GM18511 (cell line): ENCODE measurements at regions not wholly inside any gene's neighbourhood (a gene's known extent, or its start where the extent isn't known, plus 50 kb on each side); places are given as distances from the start of the nearest gene placed in this dataset.
"Not testable (repeated sequence)": the region's sequence is repeated elsewhere in the genome, so short reads cannot be mapped to it uniquely, and the experiment has no call there.

ENCODE experiments used
- ATAC-seq: cut with Tn5 transposase; IDR thresholded peaks from one replicate; pipeline ENCODE4 v1.9.1; 2021; ENCODE audit warnings: mild to moderate bottlenecking, moderate library complexity; ENCODE audit not compliant: unreplicated experiment

GRCh38 chr1:234907940-234908405, 220.7 kb downstream of the TOMM20 start:
- ATAC-seq, result no peak

GRCh38 chr1:234907208-234907939, 221.3 kb downstream of the TOMM20 start:
- ATAC-seq, result no peak

- no peak for ATAC-seq
These were observed 222.0 kb downstream of the TOMM20 start for GRCh38 chr1:234906654-234907053.

- no peak for ATAC-seq
These were observed 225.7 kb downstream of the TOMM20 start for GRCh38 chr1:234902774-234903547.

- ATAC-seq, result no peak
These were observed 227.1 kb downstream of the TOMM20 start for GRCh38 chr1:234901491-234902049.

- no peak for ATAC-seq
These were observed 228.0 kb downstream of the TOMM20 start for GRCh38 chr1:234900595-234900994.

- no peak for ATAC-seq
These were observed 228.9 kb downstream of the TOMM20 start for GRCh38 chr1:234899730-234900072.

- no peak for ATAC-seq
These were observed 229.5 kb downstream of the TOMM20 start for GRCh38 chr1:234899041-234899729.

GRCh38 chr1:234898455-234899033, 230.1 kb downstream of the TOMM20 start:
- ATAC-seq, result no peak

- ATAC-seq, result no peak
These were observed 230.7 kb downstream of the TOMM20 start for GRCh38 chr1:234897754-234898454.

- ATAC-seq, result no peak
These were observed 231.3 kb downstream of the TOMM20 start for GRCh38 chr1:234897390-234897749.

- no peak for ATAC-seq
These were observed 231.9 kb downstream of the TOMM20 start for GRCh38 chr1:234896477-234897389.

GRCh38 chr1:234893725-234894630, 234.7 kb downstream of the TOMM20 start:
- no peak for ATAC-seq

- no peak for ATAC-seq
These were observed 235.3 kb downstream of the TOMM20 start for GRCh38 chr1:234893359-234893724.

GRCh38 chr1:234892642-234893041, 236.0 kb downstream of the TOMM20 start:
- ATAC-seq, result no peak

GRCh38 chr1:234891427-234891826, 237.2 kb downstream of the TOMM20 start:
- ATAC-seq, result no peak

GRCh38 chr1:234889643-234890042, 239.0 kb downstream of the TOMM20 start:
- ATAC-seq, result no peak

GRCh38 chr1:234888247-234888646, 240.4 kb downstream of the TOMM20 start:
- ATAC-seq, result not testable (repeated sequence)
